RWPE1 (cell line): ENCODE measurements at regions not wholly inside any gene's neighbourhood (a gene's known extent, or its start where the extent isn't known, plus 50 kb on each side); places are given as distances from the start of the nearest gene placed in this dataset.

Source experiments
- CTCF ChIA-PET: fragments of 350-600 bp; sonication (Branson Sonifier 250); formaldehyde crosslinking; extraction: SDS; loops from one replicate; lab custom pipeline; 2021; lab: Yijun Ruan, JAX
- POLR2A ChIA-PET: fragments of 400-600 bp; formaldehyde crosslinking; extraction: SDS; loops from one replicate; lab custom pipeline; 2020; ENCODE audit warnings: antibody characterized with exemption; ENCODE audit not compliant: low non-redundant PET; lab: Yijun Ruan, JAX
- DNase-seq: peaks from one replicate; pipeline ENCODE4 v3.0.0; 2012; ENCODE audit warnings: low spot score
- H3K27ac ChIP-seq: fragments of 450-650 bp; 2 replicates; pipeline ENCODE4 v1.5.1; 2017
- TF ChIP-seq, protein P1 (sequence below): fragments of 450-650 bp; conservative IDR thresholded peaks from 2 replicates; pipeline ENCODE4 v1.5.1; 2017; ENCODE audit warnings: low read depth, mild to moderate bottlenecking

DNA sequence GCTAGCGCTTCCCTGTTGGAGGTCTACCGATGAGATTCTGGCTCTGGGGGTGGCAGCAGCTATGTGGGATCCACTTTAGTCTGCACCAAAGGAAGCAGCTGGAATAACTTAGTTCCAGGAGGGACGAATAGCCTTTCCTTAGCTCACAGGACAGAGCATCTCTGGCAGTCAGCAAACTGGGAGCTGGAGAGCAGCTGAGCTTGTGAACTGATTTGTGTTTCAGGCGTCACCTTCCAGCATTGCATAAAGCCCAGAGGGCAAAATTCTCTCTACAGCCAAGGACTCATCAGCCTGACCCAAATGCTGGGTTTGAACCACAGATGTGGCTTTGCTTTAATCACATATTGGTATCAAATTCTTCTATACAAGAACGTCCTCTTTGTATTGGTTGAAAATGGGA is 81.9 kb upstream of the PELI2 start:
- ChIA-PET CTCF (no interaction called here), POLR2A (no interaction called here)
- H3K27ac ChIP-seq = no peak overlapping the region
- DNase-seq = no peak
- TF ChIP-seq, protein P1, sequence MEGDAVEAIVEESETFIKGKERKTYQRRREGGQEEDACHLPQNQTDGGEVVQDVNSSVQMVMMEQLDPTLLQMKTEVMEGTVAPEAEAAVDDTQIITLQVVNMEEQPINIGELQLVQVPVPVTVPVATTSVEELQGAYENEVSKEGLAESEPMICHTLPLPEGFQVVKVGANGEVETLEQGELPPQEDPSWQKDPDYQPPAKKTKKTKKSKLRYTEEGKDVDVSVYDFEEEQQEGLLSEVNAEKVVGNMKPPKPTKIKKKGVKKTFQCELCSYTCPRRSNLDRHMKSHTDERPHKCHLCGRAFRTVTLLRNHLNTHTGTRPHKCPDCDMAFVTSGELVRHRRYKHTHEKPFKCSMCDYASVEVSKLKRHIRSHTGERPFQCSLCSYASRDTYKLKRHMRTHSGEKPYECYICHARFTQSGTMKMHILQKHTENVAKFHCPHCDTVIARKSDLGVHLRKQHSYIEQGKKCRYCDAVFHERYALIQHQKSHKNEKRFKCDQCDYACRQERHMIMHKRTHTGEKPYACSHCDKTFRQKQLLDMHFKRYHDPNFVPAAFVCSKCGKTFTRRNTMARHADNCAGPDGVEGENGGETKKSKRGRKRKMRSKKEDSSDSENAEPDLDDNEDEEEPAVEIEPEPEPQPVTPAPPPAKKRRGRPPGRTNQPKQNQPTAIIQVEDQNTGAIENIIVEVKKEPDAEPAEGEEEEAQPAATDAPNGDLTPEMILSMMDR = no peak

DNA sequence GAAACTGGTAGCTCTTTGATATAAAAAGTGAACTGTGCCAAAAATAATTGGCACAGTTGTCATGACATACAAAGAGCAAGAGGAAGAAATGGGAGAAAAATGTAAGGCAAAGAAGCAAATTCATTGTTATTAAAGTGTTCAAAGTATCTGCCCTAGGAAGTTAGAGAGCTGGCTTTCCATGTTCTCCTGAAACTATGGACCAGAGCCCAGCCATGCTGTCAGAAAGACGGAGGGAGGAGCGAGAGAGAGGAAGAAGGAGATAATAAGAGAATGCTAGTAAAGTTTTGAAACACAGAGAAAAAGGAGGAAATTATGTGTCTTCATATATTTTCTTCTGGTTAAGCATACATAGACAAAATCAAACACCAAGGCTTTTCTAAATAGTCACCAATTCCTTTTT is 78.1 kb upstream of the PELI2 start:
- H3K27ac ChIP-seq = no peak overlapping the region
- ChIA-PET POLR2A (no interaction called here), CTCF (interaction anchor here (0.5 kb wide), 1 partner anchor 872 kb away, joined by 3 read pairs; no protein-coding TSS in a partner anchor)
- TF ChIP-seq, protein P1 = no peak
- no peak for DNase-seq

DNA sequence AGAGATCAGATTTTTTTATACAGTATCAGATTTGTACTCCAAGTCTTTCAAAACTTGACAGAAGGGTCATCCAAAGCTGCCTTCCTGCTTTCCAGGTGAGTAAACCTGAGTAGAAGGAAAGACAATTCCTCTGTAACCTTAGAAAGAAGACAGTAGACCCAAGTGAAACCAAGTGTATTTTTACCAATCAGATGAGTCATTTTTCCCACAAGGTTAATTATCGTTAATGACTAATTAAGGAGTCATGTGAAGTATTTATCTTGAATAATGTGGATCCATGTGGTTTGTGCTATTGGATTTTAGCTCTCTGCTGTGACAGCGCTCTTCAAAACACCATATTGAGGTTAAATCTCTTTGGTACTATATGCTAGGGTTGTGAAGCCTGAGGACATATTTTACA is 74.0 kb upstream of the PELI2 start:
- DNase-seq = peak; percentile 8
- ChIA-PET POLR2A (no interaction called here), CTCF (interaction anchor here (0.7 kb wide), 1 partner anchor 1834 kb away, joined by 3 read pairs; no protein-coding TSS in a partner anchor)
- TF ChIP-seq, protein P1 = no peak
- H3K27ac ChIP-seq = no peak overlapping the region

DNA sequence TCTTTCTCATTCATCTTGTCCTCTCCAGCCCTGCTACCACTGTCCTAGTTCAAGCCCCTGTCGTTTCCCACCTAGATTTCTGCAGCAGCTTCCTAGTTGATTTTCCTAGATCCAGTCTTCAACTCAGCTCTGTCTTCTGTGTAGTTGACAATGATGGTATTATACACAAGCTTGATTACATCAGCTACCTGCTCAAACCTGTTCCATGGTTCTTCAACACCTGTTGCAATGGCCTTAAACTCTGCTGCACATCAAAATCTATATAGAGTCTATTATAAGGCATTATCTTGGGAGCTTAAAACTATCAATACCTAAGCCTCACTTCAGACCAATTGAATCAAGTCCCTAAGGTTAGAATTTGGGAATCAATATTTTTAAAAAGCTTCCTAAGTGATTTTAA is 71.7 kb upstream of the PELI2 start:
- DNase-seq = no peak
- ChIA-PET CTCF (interaction anchor here (0.6 to 0.8 kb wide), 2 partner anchors 10 to 703 kb away, joined by 3 to 4 read pairs; no protein-coding TSS in a partner anchor), POLR2A (no interaction called here)
- H3K27ac ChIP-seq = no peak overlapping the region
- TF ChIP-seq, protein P1 = no peak

DNA sequence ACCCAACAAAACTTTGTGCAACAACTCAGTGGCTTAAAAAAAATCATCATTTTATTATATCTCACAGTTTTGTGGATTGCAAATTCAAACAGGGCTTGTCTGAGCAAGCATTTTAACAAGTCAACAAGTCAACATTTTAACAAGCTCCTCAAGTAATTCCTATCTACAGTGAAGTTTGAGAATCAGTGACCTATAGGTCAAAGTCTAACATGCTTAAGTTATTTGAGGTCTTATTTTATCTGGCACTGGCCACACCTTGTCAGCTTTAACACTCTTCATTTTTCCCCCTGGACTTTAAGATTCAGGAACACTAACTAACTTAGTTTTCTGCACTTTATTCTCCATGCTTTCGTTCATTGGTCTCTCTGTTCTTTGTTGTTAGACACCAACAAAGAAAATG is 71.2 kb upstream of the PELI2 start:
- POLR2A ChIA-PET = no interaction called here
- TF ChIP-seq, protein P1 = no peak
- CTCF ChIA-PET = interaction anchor here (0.6 kb wide), 1 partner anchor 703 kb away, joined by 3 read pairs; no protein-coding TSS in a partner anchor
- H3K27ac ChIP-seq = no peak overlapping the region
- DNase-seq = no peak

DNA sequence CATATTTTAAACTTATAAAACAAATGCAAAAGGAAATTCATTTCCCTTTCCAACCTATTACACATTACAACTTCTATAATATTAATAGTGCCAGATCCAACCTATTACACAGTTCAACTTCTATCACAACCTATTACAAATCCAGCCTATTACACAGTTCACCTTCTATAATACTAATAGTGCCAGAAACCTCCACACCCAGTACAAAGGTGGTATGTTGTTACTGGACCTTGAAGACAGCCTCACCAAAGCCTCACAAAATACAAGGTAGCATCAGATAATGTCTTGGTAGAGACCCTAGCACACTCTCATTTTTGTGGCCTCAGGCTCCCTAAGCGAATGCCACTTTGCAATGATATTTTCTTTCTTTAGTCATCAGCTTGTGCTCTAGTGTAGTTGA is 68.7 kb upstream of the PELI2 start:
- no peak for DNase-seq
- POLR2A ChIA-PET = no interaction called here
- H3K27ac ChIP-seq = no peak overlapping the region
- TF ChIP-seq, protein P1 = no peak
- CTCF ChIA-PET = no interaction called here
